ENCODE measurements at regions not wholly inside any gene's neighbourhood (a gene's known extent, or its start where the extent isn't known, plus 50 kb on each side); places are given as distances from the start of the nearest gene placed in this dataset.

- no peak for DNase-seq (ENCODE audit: low read depth)
Measured at GRCh38 chr12:70154960-70155589, 88.2 kb upstream of the CNOT2 start.

GRCh38 chr12:70157099-70157498, 86.1 kb upstream of the CNOT2 start:
- no peak for DNase-seq (ENCODE audit: low read depth)

- DNase-seq (ENCODE audit: low read depth), result no peak
Measured at GRCh38 chr12:70165450-70165849, 77.8 kb upstream of the CNOT2 start.

GRCh38 chr12:70176290-70176689, 66.9 kb upstream of the CNOT2 start:
- DNase-seq (ENCODE audit: low read depth), result no peak

- no peak for DNase-seq (ENCODE audit: low read depth)
Measured at GRCh38 chr12:70177631-70178030, 65.6 kb upstream of the CNOT2 start.

- no peak for DNase-seq (ENCODE audit: low read depth)
Measured at GRCh38 chr12:70178038-70178437, 65.2 kb upstream of the CNOT2 start.

GRCh38 chr12:70180130-70180529, 63.1 kb upstream of the CNOT2 start:
- no peak for DNase-seq (ENCODE audit: low read depth)

- no peak for DNase-seq (ENCODE audit: low read depth)
Measured at GRCh38 chr12:70185301-70185700, 57.9 kb upstream of the CNOT2 start.

GRCh38 chr12:70186436-70186835, 56.8 kb upstream of the CNOT2 start:
- DNase-seq (ENCODE audit: low read depth), result no peak

- DNase-seq (ENCODE audit: low read depth), result peak; percentile 15
Measured at GRCh38 chr12:70190262-70191010, 52.8 kb upstream of the CNOT2 start.

All from HS-27A (cell line).